Muscle of leg (tissue), 3 donors: ENCODE measurements at regions not wholly inside any gene's neighbourhood (a gene's known extent, or its start where the extent isn't known, plus 50 kb on each side); places are given as distances from the start of the nearest gene placed in this dataset.

Experiments used
- DNase-seq: peaks from one replicate; pipeline ENCODE4 v3.0.0; 2013
- H3K27ac ChIP-seq: one replicate; pipeline ENCODE4 v1.5.1; 2013; ENCODE audit warnings: mild to moderate bottlenecking, low read length, control low read depth
- H3K27me3 ChIP-seq: one replicate; pipeline ENCODE4 v1.6.1; 2013; ENCODE audit warnings: low read length; ENCODE audit not compliant: control insufficient read depth, insufficient read depth
- H3K36me3 ChIP-seq: one replicate; pipeline ENCODE4 v1.6.1; 2013; ENCODE audit warnings: low read length; ENCODE audit not compliant: control insufficient read depth, insufficient read depth
- H3K4me1 ChIP-seq: one replicate; pipeline ENCODE4 v1.6.1; 2013; ENCODE audit warnings: low read length; ENCODE audit not compliant: control insufficient read depth, insufficient read depth
- H3K4me3 ChIP-seq: one replicate; pipeline ENCODE4 v1.5.1; 2013; ENCODE audit warnings: low read length, control low read depth
- H3K9me3 ChIP-seq: replicated peaks from 2 replicates; pipeline ENCODE4 v1.6.1; 2013; ENCODE audit warnings: low read depth, low read length; ENCODE audit not compliant: control insufficient read depth
- WGBS: methylation state at CpG from one replicate; pipeline ENCODE4 v1.1.5; 2013; ENCODE audit warnings: missing lambda C conversion rate; ENCODE audit not compliant: insufficient coverage; 5-methylcytosine and 5-hydroxymethylcytosine counted together

DNA sequence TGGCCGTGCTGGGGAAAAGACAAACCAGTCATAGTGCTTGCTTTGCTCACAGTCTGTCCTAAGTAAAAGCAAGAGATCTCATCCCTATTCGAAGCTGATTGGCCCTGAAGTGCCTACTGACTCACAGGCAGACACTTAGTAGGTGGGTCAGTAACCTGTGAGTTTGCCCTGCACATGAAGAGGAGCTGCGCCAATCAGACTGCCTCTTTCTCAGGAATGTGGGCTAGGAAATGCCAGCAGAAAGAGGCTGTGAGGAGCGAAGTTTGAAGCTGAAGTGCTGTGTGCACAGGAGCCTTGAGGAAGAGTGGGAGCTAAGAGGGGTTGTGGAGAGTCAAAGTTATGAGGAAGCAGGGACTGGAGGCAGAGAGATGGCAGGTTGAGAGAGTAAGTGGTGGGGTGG, 126.8 kb downstream of the IL20RB start:
- no peaks in the 10 kb centered on the region for H3K9me3 ChIP-seq
- DNase-seq, result no peak
- WGBS, result 73% methylated on average over 3 of the region's 4 CpGs

GRCh38 chr3:137097386-137097785, 139.6 kb downstream of the IL20RB start:
- peaks cover 3% of the 10 kb centered on the region for H3K4me1 ChIP-seq
- H3K36me3 ChIP-seq, result no peaks in the 10 kb centered on the region
- peaks cover 2% of the 10 kb centered on the region for H3K9me3 ChIP-seq
- peak; percentile 85 for DNase-seq
- no peak overlapping the region for H3K4me3 ChIP-seq
- H3K27ac ChIP-seq, result peak overlapping the region; percentile 18
- H3K27me3 ChIP-seq, result no peaks in the 10 kb centered on the region
- 7% methylated on average over 1 of the region's 3 CpGs for WGBS

More for the DNA sequence above, 126.8 kb downstream of the IL20RB start:
- Histone ChIP-seq H3K4me3 (no peak overlapping the region), H3K36me3 (no peaks in the 10 kb centered on the region), H3K4me1 (no peaks in the 10 kb centered on the region), H3K27me3 (no peaks in the 10 kb centered on the region), H3K27ac (no peak overlapping the region)

DNA sequence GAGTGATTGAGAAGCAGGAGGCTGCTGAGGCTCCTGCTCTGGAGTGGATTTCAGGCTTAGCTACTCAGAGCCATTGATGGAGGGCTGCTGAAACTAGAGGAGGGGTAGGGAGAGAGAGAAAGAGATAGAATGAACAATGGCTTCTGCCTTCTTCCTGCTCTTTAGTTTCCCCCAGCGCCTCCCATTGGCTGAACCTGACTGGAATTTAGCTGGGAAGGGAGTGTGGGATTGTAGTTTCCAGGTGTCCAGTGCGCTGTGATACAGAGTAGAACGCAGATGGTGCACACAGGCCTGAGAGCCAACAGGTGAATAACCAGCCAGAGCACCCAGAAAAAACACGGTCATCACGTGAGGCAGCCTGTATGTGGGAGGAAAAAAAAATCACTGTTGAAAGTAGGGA, 140.1 kb downstream of the IL20RB start:
- WGBS, result 23% methylated on average over 4 of the region's 5 CpGs
- peak; percentile 21 for DNase-seq
- Histone ChIP-seq H3K9me3 (peaks cover 2% of the 10 kb centered on the region), H3K4me1 (peaks cover 3% of the 10 kb centered on the region), H3K27me3 (no peaks in the 10 kb centered on the region), H3K4me3 (no peak overlapping the region), H3K36me3 (no peaks in the 10 kb centered on the region), H3K27ac (peak overlapping the region; percentile 37)

DNA sequence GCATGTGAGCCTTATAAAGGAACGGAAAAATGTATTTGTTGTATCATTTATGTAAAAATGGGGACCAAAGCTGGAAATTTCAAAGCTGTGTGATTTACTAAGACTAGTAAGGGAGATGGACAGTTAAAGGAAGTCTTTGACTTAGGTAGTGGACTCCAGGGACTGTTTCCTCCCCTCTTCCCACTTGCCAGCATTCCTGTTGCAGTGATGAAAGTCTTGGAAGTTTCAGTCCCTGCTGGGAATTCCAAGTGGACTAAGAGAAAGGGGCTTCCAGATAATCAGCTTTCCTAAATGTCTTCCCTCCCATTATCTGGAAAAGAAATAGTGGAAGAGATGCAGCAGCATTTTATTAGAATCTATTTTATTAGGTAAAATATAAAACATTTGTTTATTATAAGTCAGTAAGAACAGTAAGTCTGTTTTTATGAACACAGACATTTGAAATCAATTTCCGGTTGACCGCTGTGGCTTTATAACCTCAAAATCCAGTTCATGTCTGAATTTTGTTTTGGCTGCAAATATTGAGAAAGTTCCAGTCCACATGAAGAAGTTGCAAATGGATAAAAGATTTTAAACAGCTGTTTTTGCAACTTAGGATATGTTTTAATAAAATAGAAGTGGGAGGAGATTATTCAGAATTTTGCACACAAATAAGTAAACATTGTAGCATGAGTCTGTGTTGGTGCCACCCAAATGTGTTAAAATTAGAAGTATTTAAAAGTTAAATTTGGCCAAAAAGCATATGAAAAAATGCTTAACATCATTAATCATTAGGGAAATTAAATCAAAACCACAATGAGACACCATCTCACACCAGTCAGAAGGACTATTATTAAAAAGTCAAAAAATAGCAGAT, 141.8 kb downstream of the IL20RB start:
- H3K27ac ChIP-seq, result peak overlapping the region; percentile 29
- H3K27me3 ChIP-seq, result no peaks in the 10 kb centered on the region
- H3K4me3 ChIP-seq, result no peak overlapping the region
- DNase-seq, result peak; percentile 97
- H3K9me3 ChIP-seq, result peaks cover 2% of the 10 kb centered on the region
- no peaks in the 10 kb centered on the region for H3K36me3 ChIP-seq
- WGBS, result 20% methylated on average over 2 of the region's 3 CpGs
- peaks cover 12% of the 10 kb centered on the region for H3K4me1 ChIP-seq

GRCh38 chr3:137100326-137100725, 142.5 kb downstream of the IL20RB start:
- Histone ChIP-seq H3K4me1 (peaks cover 17% of the 10 kb centered on the region), H3K36me3 (no peaks in the 10 kb centered on the region), H3K27me3 (no peaks in the 10 kb centered on the region), H3K27ac (no peak overlapping the region), H3K4me3 (no peak overlapping the region), H3K9me3 (peaks cover 2% of the 10 kb centered on the region)
- DNase-seq, result no peak
- no CpG with 5 or more reads among the region's 1 CpG for WGBS

- Histone ChIP-seq H3K9me3 (peaks cover 2% of the 10 kb centered on the region), H3K27ac (no peak overlapping the region), H3K36me3 (no peaks in the 10 kb centered on the region), H3K4me1 (peaks cover 13% of the 10 kb centered on the region), H3K27me3 (no peaks in the 10 kb centered on the region), H3K4me3 (no peak overlapping the region)
- 29% methylated on average over 5 of the region's 7 CpGs for WGBS
- DNase-seq, result peak; percentile 19
Observed at GRCh38 chr3:137103739-137104138, 146.0 kb downstream of the IL20RB start.

DNA sequence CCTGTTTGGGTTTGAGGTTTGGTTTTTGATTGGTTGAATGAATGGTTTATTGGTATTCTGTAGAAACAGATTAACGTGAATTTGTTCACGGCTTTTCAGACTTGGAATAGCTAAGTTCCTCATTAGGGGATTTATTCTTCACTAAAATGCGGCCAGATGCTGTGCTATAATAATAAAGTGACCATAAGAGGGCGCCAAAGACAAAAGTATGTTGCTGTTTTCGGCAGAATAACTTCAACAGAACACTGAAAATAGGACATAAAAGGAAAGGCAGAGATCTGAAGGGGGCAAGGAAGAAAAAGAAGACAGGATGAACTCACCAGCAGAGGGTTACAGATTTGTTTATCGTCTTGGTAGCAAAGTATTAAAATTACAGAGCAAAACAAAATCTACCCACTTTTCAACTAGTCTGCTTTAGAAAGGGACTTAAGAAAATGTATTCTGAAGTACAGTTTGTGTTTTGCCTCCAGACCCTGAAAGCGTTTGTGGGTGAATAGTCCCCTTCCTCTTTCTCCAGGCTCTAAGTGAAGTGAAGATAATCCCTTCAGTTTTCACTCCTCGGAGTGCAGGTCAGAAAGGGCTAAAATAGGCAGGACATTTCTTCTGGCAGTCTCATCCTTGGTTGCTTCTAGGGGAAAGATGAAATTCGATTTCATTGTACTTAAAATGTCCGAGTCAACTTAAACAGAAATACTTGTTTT, 147.6 kb downstream of the IL20RB start:
- H3K4me1 ChIP-seq, result peaks cover 13% of the 10 kb centered on the region
- no peaks in the 10 kb centered on the region for H3K36me3 ChIP-seq
- H3K27ac ChIP-seq, result peak overlapping the region; percentile 53
- DNase-seq, result peak; percentile 90
- H3K9me3 ChIP-seq, result peaks cover 1% of the 10 kb centered on the region
- no peaks in the 10 kb centered on the region for H3K27me3 ChIP-seq
- no peak overlapping the region for H3K4me3 ChIP-seq
- WGBS, result 0% methylated on average over 3 of the region's 10 CpGs

DNA sequence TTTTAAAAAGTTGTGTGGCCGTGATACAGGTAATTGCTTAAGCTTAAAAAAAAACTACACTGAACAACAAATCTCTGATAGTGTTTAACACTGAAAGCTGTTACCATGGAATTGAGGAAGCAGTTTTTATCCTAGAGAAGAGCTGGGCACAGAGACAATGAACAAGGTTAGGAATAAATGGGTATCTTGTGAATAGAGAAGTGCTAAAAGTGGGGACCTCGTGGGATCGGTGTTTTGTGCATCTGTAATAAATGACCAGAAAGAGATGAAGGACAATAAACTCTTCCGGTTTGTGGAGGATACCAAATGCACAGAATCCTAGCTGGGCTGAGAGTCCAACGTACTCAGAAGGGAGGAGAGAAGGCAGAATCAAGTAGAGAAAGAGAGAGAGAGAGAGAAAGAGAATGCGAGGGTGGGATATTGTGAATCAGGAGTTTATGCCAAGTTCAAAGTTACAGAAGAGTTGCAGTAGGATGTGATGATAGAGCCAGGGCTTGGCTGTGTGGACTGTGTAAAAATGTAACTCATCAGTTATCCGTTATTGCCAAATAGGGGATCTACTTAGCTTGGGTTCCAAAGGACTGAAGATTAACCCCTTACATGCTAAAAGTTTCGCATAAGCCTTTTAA, 148.9 kb downstream of the IL20RB start:
- DNase-seq, result peak; percentile 70
- no peaks in the 10 kb centered on the region for H3K9me3 ChIP-seq
- no peak overlapping the region for H3K4me3 ChIP-seq
- no peak overlapping the region for H3K27ac ChIP-seq
- no peaks in the 10 kb centered on the region for H3K27me3 ChIP-seq
- no peaks in the 10 kb centered on the region for H3K36me3 ChIP-seq
- peaks cover 13% of the 10 kb centered on the region for H3K4me1 ChIP-seq
- WGBS, result 12% methylated on average over 4 of the region's 8 CpGs

GRCh38 chr3:137108699-137109440, 151.1 kb downstream of the IL20RB start:
- DNase-seq, result no peak
- Histone ChIP-seq H3K27me3 (no peaks in the 10 kb centered on the region), H3K27ac (no peak overlapping the region), H3K36me3 (no peaks in the 10 kb centered on the region), H3K4me3 (no peak overlapping the region), H3K9me3 (no peaks in the 10 kb centered on the region), H3K4me1 (peaks cover 11% of the 10 kb centered on the region)
- WGBS, result 75% methylated on average over 3 of the region's 8 CpGs
